Transverse colon (tissue), 4 donors: ENCODE measurements at regions not wholly inside any gene's neighbourhood (a gene's known extent, or its start where the extent isn't known, plus 50 kb on each side); places are given as distances from the start of the nearest gene placed in this dataset.

Source experiments
- DNase-seq: peaks from one replicate; pipeline ENCODE4 v3.0.0-alpha.2; 2019
- H3K27ac ChIP-seq, 4 donors: fragments of 200-600 bp; sonication (generic); 2 replicates each; pipeline ENCODE4 v1.5.1; 2016 to 2018; ENCODE audit warnings: inconsistent platforms in 4 of 4
- H3K27me3 ChIP-seq: fragments of 200-600 bp; sonication (generic); 2 replicates; pipeline ENCODE4 v1.5.1; 2017; ENCODE audit warnings: inconsistent platforms
- H3K36me3 ChIP-seq, 4 donors: fragments of 200-600 bp; sonication (generic); 2 replicates each; pipeline ENCODE4 v1.5.1; 2017 to 2019; ENCODE audit warnings: inconsistent platforms in 4 of 4
- H3K4me1 ChIP-seq, 4 donors: fragments of 200-600 bp; sonication (generic); 2 replicates each; pipeline ENCODE4 v1.5.1; 2017 to 2020; ENCODE audit warnings: inconsistent platforms in 4 of 4
- H3K4me3 ChIP-seq, 4 donors: fragments of 200-600 bp; sonication (generic); 1 replicate in 1 of 4; 2 replicates in 3 of 4; pipeline versions ENCODE4 v1.5.1 to v1.6.1; 2017 to 2019; ENCODE audit warnings: inconsistent platforms in 4 of 4
- H3K9me3 ChIP-seq, 2 donors: fragments of 200-600 bp; sonication (generic); 2 replicates each; pipeline ENCODE4 v1.5.1; 2017 to 2019; ENCODE audit warnings: inconsistent platforms in 2 of 2
- EP300 ChIP-seq: sonication (generic); formaldehyde crosslinking; IDR thresholded peaks from one replicate; pipeline ENCODE4 v1.6.1; 2017; ENCODE audit warnings: antibody characterized with exemption, low read depth
- POLR2A ChIP-seq: fragments of 450-650 bp; IDR thresholded peaks from one replicate; pipeline ENCODE4 v1.6.1; 2016; ENCODE audit warnings: antibody characterized with exemption, mild to moderate bottlenecking, moderate library complexity
- POLR2AphosphoS5 ChIP-seq, 3 donors: sonication (generic); formaldehyde crosslinking; IDR thresholded peaks; one replicate each; pipeline ENCODE4 v1.6.1; 2016; ENCODE audit warnings: antibody characterized with exemption in 3 of 3
- WGBS, 2 donors: methylation state at CpG; one replicate each; pipeline ENCODE4 v1.1.5; 2018; ENCODE audit warnings: low coverage in 1 of 2; 5-methylcytosine and 5-hydroxymethylcytosine counted together
- in situ Hi-C, 4 donors: fragments of 200-750 bp; cut with MboI; loops; one replicate each; pipeline versions ENCODE4 v1.15.0 to v1.15.1; 2017; ENCODE audit warnings: low sequenced_read_pairs in 3 of 4, low pct_ligation_motif_present in 1 of 4, low pct_unique_long_range_greater_than_20kb in 1 of 4
- intact Hi-C: fragments of 100-400 bp; cut with DNase I; formaldehyde crosslinking; loops from one replicate; pipeline ENCODE4 v1.15.1; 2023; ENCODE audit warnings: low total_unique reads
- TF ChIP-seq, protein P1 (sequence below), 5 experiments: fragments of 200-600 bp in 3 of 5; fragments of 450-650 bp in 2 of 5; sonication (generic) in 3 of 5; IDR thresholded peaks; 1 replicate in 2 of 5; 2 replicates in 3 of 5; pipeline ENCODE4 v1.5.1; 2016 to 2017; ENCODE audit warnings: antibody characterized with exemption in 5 of 5, inconsistent platforms in 3 of 5, mild to moderate bottlenecking in 2 of 5, moderate library complexity in 1 of 5

DNA sequence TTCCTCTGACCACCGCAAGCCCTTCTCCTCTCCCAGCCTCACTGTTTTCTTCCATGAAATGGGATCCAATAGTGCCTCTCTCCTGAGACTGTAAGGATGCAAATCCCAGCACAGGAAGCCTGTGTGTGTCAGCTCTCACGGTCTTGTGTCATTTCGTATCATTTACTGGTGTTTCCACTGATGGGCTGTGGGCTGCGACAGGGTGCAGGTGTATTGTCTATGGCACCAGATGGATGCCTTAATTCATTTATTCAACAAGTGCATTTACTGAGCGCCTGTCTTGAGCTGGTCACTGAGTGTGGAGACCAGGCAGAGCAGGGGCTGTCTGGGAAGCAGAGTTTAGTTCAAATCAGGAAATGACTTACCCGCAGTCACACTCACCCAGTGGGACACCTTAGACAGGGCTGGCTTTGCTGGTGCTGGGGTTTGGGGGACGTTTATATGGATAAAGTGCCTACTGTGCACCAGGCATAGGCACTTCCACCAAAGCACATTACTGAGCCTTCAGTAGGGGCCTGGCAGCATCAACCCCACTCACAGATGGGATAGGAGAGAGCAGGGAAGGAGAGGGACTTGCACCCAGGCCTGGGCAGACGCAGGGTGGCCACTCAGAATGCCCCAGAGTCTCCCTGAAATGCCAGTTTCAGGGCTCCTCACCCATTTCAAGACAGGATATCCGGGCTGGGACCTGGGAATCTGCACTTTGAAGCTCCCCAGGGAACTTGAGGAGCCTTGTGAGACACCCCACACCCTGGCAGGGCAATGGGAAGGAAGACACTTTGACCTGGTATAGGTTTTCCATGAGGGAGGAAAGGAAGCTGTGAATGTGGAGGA is 398.9 kb downstream of the MATN1 start:
- Histone ChIP-seq H3K9me3 (no peaks in the 10 kb centered on the region), H3K27me3 (peaks cover 3% of the 10 kb centered on the region), H3K27ac (no peak overlapping the region), H3K36me3 (no peaks in the 10 kb centered on the region), H3K4me3 (no peak overlapping the region), H3K4me1 (no peaks in the 10 kb centered on the region)
- in situ Hi-C loops (no loop called here), intact Hi-C loops (no loop called here)
- no peak for DNase-seq
- 78% methylated on average over 8 of the region's 9 CpGs; no CpG with 5 or more reads in 1 of the 2 donors for WGBS, 2 donors
- TF ChIP-seq POLR2AphosphoS5 (IDR thresholded peaks at IDR 0.05) = no peak
- TF ChIP-seq, protein P1, sequence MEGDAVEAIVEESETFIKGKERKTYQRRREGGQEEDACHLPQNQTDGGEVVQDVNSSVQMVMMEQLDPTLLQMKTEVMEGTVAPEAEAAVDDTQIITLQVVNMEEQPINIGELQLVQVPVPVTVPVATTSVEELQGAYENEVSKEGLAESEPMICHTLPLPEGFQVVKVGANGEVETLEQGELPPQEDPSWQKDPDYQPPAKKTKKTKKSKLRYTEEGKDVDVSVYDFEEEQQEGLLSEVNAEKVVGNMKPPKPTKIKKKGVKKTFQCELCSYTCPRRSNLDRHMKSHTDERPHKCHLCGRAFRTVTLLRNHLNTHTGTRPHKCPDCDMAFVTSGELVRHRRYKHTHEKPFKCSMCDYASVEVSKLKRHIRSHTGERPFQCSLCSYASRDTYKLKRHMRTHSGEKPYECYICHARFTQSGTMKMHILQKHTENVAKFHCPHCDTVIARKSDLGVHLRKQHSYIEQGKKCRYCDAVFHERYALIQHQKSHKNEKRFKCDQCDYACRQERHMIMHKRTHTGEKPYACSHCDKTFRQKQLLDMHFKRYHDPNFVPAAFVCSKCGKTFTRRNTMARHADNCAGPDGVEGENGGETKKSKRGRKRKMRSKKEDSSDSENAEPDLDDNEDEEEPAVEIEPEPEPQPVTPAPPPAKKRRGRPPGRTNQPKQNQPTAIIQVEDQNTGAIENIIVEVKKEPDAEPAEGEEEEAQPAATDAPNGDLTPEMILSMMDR (IDR thresholded peaks at IDR 0.05) = no peak
- TF ChIP-seq EP300 = no peak
- no peak for TF ChIP-seq POLR2A

GRCh38 chr1:30323841-30324240 is 399.5 kb downstream of the MATN1 start:
- peaks cover 7% of the 10 kb centered on the region for H3K27me3 ChIP-seq
- TF ChIP-seq, protein P1 (IDR thresholded peaks at IDR 0.05) = no peak
- TF ChIP-seq POLR2A (no peak), EP300 (no peak), POLR2AphosphoS5 (IDR thresholded peaks at IDR 0.05) (no peak)
- in situ Hi-C loops (no loop called here), intact Hi-C loops (no loop called here)
- no peak for DNase-seq
- no peak overlapping the region for H3K27ac ChIP-seq
- H3K36me3 ChIP-seq = no peaks in the 10 kb centered on the region
- no peak overlapping the region for H3K4me3 ChIP-seq
- no peaks in the 10 kb centered on the region for H3K9me3 ChIP-seq
- WGBS, 2 donors = 40% methylated on average over 5 of the region's 5 CpGs; no CpG with 5 or more reads in 1 of the 2 donors
- no peaks in the 10 kb centered on the region for H3K4me1 ChIP-seq

DNA sequence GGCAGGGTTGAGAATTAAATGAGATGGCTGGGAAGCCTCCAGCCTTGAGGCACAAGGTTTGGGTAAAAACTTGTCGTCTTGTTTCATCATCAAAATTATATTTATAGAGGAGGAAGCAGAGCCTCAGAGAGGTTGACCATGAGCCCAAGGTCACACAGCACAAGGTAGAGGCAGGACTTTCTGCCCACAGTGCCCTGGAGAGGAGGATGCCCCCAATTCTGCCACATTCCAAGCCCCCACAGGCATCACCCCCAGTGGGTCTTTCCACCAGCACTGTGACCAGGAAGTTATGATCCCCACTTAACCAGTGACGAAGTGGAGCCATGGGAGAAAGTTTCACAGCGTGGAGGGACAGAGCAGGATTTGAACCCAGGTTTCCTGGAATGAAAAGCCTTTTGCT is 400.0 kb downstream of the MATN1 start:
- WGBS, 2 donors = 65% methylated on average over 3 of the region's 3 CpGs; no CpG with 5 or more reads in 1 of the 2 donors
- Histone ChIP-seq H3K4me1 (no peaks in the 10 kb centered on the region), H3K9me3 (no peaks in the 10 kb centered on the region), H3K36me3 (no peaks in the 10 kb centered on the region), H3K4me3 (no peak overlapping the region), H3K27ac (no peak overlapping the region), H3K27me3 (peaks cover 8% of the 10 kb centered on the region)
- intact Hi-C loops = no loop called here
- DNase-seq = no peak
- in situ Hi-C loops = no loop called here
- TF ChIP-seq POLR2A = no peak
- no peak for TF ChIP-seq POLR2AphosphoS5 (IDR thresholded peaks at IDR 0.05)
- TF ChIP-seq, protein P1 (IDR thresholded peaks at IDR 0.05) = no peak
- TF ChIP-seq EP300 = no peak

GRCh38 chr1:30322859-30323257 is 400.5 kb downstream of the MATN1 start:
- Histone ChIP-seq H3K4me1 (no peaks in the 10 kb centered on the region), H3K36me3 (no peaks in the 10 kb centered on the region), H3K27ac (no peak overlapping the region), H3K27me3 (peaks cover 11% of the 10 kb centered on the region), H3K9me3 (no peaks in the 10 kb centered on the region), H3K4me3 (no peak overlapping the region)
- intact Hi-C loops (no loop called here), in situ Hi-C loops (no loop called here)
- DNase-seq = no peak
- 67 to 77% methylated on average over 2 to 5 of the region's 5 CpGs for WGBS, 2 donors
- TF ChIP-seq POLR2A (no peak), EP300 (no peak), POLR2AphosphoS5 (IDR thresholded peaks at IDR 0.05) (no peak)
- TF ChIP-seq, protein P1 (IDR thresholded peaks at IDR 0.05) = no peak
